ENCODE measurements at regions not wholly inside any gene's neighbourhood (a gene's known extent, or its start where the extent isn't known, plus 50 kb on each side); places are given as distances from the start of the nearest gene placed in this dataset.
"Not testable (repeated sequence)": the region's sequence is repeated elsewhere in the genome, so short reads cannot be mapped to it uniquely, and the experiment has no call there.

DNA sequence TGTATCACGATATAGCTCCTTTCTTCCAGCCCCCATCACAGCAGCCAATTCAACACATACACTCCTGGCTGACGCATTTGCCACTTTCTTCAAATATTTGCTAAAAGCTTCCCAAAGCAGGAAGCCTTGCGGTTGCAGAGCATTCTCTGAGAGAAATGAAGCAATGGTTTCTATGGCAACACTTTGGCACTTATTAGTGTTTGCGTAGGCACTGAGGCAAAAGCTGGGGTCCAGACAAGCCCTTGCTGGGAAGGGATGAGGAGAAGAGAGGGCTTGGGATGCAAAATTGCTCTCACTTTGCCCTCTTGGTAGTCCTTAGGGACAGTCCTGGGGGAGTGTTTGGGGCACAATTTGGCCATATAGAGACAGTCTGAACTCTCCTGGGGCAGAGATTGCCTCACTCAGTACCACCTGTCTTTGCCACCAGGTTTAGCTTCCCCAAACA is 55.0 kb upstream of the PAK3 start:
- DNase-seq (ENCODE audit: extremely low read depth in 1 of 11, low read depth in 9 of 11, low spot score in 4 of 11) = peak in 1 of 11 donors; percentile 0

DNA sequence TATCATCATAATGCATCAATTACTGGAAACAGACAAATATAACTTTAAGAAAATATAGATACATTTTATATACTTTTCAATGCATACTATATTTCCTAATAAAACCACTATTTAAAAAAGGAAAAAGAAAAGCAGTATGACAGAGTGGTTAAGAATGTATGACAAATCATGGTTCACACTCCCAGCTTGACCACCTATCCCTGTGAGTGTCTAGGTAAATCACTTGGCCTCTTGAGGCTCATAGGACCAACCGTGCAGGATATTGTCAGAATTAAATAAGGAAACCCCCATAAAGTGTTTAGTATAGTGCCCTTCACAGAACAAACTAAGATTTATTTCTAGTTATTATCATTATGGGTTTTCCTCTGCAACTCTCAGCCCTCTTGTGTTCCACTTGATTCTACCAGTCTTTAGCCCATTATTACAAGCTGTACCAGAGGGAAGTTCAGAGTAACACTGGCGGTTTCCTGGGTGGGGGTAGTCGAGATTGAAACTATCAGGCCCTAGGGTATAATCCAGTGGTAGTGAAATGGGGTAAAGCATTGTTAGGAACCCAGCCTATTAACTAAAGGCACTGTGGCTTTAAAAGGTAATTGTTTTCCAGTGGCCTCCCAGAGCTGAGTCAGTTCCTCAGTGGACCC is 55.5 kb upstream of the PAK3 start:
- no peak for DNase-seq (ENCODE audit: extremely low read depth in 1 of 11, low read depth in 9 of 11, low spot score in 4 of 11)

DNA sequence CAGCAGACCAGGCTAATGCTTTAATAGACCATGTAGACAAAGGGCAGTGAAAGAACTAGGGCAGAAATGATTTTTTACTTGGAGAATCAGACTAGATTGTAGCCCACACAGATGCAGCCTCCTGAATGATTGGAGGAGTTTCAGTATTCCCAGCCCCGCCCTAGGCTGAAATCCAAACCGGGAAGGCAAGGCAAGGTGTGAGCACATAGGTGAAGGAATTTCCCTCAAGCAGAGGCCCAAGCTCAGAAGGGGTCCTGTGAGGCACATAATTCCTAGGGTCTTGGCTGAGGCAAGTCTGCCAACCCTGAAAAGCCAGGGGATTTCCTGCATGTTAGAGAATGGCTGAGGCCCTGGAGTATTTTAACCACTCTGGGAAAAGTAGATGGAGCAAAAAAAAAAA is 56.4 kb upstream of the PAK3 start:
- DNase-seq (ENCODE audit: extremely low read depth in 1 of 11, low read depth in 9 of 11, low spot score in 4 of 11) = no peak

DNA sequence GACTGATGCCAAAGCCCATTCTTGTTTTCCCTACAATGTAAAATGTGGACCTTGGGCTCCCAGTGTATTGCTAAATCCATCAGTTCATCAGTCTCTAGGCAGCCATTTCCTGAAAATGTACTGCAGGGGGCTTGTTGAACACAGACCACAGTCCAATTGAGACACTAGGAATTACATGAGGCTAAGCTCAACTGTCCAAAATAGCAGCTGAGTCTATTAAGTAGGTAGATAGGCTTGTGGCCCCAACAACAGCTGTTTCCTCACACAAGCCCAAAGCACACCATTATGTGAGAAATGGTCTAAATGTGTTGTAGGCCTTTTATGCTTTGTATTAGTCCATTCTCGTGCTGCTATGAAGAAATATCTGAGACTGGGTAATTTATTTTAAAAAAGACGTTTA is 60.0 kb upstream of the PAK3 start:
- DNase-seq (ENCODE audit: extremely low read depth in 1 of 11, low read depth in 9 of 11, low spot score in 4 of 11) = no peak

DNA sequence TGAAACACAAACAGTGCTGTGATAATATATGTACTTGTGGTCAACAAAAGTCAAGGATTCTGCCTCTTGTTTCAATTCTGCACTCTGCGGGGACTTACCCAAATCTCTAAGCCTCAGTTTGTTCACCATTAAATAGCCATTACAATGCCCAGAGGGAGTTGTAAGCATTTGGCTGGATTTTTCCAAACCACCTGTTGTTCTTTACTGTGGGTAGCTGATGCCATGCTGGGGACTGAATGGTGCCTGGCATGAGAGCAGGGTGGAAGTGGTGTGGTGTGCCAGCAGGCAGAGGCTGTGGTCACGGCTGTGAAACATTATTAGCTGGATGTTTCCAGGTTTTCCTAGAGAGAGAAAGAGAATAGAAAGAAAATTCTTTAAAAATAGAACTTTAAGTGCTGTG is 60.7 kb upstream of the PAK3 start:
- DNase-seq (ENCODE audit: extremely low read depth in 1 of 11, low read depth in 9 of 11, low spot score in 4 of 11) = no peak

DNA sequence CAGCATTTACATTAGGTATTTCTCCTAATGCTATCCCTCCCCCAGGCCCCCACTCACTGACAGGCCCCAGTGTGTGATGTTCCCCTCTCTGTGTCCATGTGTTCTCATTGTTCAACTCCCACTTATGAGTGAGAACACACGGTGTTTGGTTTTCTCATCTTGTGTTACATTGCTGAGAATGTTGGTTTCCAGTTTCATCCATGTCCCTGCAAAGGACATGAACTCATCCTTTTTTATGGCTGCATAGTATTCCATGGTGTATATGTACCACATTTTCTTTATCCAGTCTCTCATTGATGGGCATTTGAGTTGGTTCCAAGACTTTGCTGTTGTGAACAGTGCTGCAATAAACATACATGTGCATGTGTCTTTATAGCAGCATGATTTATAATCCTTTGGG is 73.0 kb upstream of the PAK3 start:
- not testable (repeated sequence) for DNase-seq (ENCODE audit: extremely low read depth in 1 of 11, low read depth in 9 of 11, low spot score in 4 of 11)

DNA sequence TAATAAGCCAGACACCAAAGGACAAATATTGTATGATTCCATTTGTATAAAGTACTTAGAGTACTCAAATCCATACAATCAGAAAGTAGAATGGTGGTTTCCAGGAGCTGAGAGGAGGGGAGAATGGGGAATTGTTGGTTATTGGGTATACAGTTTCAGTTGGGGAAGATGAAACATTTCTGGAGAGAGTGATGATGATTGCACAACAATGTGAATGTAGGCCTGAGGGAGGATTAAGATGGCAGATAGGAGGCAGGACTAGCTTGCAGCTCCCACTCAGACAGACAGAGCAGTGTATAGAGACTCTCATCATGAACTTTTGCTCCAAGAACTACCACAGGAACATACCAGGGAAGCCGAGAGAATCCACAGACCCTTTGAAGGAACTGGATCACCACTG is 75.7 kb upstream of the PAK3 start:
- no peak for DNase-seq (ENCODE audit: extremely low read depth in 1 of 11, low read depth in 9 of 11, low spot score in 4 of 11)

DNA sequence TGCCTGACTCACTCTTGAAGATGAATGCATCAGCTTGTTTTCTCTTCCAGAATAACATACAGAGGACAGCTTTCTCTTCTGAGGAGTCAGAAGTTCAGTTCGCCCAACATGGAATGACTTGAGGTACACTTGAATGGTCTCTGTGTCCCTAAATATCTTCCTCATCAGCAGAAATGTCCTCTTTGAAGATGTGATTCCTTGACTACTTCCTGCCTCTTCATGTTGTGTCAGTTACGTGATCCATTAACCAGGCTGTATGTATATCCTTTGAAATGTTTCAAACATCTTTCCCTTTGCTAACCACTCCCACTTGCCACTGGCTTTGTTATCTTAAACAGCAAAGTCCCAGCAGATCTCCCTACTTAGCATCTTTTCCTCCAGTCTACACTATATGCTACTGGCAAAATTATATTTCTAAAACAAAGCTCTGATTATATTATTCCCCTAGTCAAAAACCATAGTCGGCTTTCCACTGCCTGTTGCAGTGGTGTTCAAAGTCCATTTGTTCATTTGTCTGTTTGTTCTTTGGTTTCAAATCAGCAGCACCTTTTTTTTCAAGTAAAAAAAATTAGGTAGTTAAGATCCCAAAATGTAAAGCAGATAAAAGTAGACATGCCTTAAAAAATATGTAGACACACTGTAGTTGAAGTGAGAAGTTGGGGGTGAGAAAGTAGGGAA is 82.1 kb upstream of the PAK3 start:
- DNase-seq (ENCODE audit: extremely low read depth in 1 of 11, low read depth in 9 of 11, low spot score in 4 of 11) = no peak

DNA sequence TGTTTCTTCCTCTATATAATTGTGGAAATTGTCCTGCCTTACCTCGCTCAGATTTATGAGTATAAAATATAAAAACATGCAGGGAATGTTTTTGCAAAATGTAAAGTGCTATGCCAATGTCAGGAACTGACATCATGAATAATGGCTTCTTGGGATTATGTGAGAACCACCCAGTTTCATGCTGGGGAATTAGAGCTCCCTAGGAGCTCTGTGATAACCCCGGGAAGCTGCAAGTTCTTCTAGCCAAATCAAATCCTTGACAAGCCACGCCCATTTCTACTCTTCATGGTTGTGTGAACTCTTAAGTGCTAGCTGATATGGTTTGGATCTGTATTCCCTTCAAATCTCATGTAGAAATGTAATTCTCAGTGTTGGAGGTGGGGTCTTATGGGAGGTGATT is 85.9 kb upstream of the PAK3 start:
- DNase-seq (ENCODE audit: extremely low read depth in 1 of 11, low read depth in 9 of 11, low spot score in 4 of 11) = no peak

DNA sequence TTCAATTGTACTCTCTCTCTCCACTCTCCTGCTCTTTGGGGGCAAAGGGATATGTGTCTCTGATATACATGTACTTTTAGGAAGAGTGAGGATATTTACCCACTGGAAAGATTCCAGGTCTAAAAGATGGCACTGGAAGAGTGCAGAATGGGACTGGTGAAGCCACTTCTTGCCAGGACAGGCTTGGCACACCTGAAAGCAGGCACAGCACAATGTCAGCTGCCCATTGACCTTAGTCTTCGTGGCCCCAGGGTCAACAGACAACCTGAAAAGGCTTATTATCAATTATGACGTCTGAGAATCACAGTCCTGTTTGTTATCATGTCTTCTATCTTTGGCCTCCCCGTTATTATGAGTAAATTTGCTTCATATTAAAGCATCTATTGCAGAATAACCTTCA is 86.7 kb upstream of the PAK3 start:
- no peak for DNase-seq (ENCODE audit: extremely low read depth in 1 of 11, low read depth in 9 of 11, low spot score in 4 of 11)

DNA sequence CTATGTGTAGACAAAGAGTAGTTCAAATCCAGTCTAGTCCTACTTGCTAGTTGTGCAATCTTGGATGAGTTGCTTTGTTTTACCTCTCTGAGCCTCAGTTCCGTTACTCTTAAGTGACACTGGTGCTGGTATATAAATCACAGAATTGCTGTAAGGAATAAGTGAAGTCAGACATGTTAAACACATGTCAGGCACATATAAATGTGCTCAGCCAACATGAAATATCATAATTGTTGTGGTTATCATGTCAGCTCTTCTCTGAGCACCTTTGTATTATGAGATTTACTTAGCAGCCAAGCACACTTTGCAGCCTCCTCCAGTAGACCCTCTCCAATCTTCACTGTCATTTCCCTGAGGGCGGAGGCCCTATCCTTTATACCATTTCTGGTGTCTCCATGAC is 87.9 kb upstream of the PAK3 start:
- no peak for DNase-seq (ENCODE audit: extremely low read depth in 1 of 11, low read depth in 9 of 11, low spot score in 4 of 11)

DNA sequence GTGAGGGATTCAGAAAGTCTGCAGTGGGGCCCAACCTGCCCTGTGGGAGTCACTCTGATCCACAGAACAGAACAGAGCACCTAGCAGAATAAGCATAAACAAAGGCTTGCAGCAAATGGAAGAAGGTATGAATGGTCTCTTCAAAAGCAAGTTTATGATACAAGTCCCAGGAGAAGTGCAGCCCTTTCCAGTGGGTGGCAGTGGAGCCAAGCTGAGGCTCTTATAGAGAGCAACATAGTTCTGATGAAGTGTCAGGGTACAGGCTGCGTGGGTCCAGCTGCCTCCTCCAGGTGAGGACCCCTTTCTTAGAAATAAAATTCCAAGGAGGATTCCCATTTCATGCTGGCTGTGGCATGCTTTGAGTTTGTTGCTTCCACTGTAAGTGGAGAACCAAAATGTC is 88.8 kb upstream of the PAK3 start:
- DNase-seq (ENCODE audit: extremely low read depth in 1 of 11, low read depth in 9 of 11, low spot score in 4 of 11) = no peak

DNA sequence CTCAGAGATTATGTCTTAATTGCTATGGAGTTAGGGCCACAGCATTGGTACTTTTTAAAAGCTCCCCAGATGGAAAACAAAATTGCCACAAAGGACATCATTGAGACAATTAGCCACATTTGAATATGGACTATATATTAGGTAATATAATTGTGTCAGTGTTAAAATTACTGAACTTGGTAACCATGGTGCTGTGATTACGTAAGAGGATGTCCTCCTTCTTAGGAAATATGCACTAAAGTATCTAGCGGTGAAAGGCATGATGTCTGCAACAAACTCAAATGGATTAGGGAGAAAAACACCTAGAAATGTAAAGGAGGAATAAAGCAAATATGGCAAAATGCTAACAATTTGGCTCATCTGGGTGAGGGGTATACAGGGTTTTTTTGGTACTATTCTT is 89.9 kb upstream of the PAK3 start:
- DNase-seq (ENCODE audit: extremely low read depth in 1 of 11, low read depth in 9 of 11, low spot score in 4 of 11) = no peak

DNA sequence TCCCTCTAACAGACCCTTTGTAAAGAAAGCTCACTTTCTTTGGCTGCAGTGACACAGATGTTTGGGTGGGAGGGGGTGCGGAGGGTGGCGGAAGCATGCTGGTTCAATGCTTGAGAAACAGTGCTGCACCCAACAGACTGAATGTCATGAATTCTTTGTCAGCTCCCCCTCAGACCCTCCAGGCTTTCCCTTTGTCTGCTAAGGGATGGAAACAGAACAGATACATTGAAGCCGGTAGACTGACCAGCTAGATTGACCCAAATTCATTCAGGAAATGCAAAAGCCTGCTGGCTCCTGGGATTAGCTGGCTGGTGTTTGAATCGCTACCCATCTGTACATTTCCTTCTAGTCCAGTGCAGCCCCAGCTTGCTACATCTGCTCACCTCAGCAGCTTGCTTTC is 90.8 kb upstream of the PAK3 start:
- DNase-seq (ENCODE audit: extremely low read depth in 1 of 11, low read depth in 9 of 11, low spot score in 4 of 11) = no peak

DNA sequence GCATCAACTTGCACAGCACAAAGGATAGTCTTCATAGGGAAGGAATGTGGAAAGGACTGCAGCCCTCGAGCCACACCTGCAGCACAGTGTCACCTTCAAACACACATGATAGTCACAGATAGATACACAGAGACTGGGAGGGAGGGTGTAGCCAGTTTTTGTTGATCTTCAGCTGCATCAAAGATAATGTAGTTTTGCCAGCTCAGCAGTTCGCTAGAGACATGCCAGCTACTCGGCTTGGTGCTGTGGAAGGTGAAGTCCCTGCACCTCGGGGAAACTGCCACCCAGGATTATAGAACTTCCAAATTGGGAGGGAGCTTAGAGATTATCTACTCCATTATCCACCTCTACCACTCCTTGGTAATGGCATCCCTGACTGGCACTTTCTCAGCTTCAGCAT is 92.9 kb upstream of the PAK3 start:
- no peak for DNase-seq (ENCODE audit: extremely low read depth in 1 of 11, low read depth in 9 of 11, low spot score in 4 of 11)

DNA sequence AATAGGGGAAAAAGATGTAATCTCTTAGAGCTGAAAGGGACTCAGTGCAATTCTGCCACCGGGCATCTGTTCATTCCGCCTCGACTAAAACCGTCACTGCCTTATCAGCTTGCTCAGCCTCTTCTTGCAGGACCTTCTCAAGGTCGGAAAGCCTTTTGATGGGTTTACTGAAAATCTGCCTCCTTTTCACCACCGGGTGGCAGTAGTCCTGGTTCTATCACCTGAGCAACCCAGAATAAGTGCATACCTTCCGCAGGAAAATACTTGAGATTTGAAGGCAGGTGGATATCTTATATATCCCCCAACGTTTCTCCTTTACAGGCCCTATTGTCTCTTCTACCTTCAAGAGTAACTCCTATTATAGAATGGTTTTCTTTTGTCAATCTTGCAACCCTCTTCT is 103.4 kb upstream of the PAK3 start:
- peak in 4 of 11 donors; percentile 0 to 15 (median 10) for DNase-seq (ENCODE audit: extremely low read depth in 1 of 11, low read depth in 9 of 11, low spot score in 4 of 11)

DNA sequence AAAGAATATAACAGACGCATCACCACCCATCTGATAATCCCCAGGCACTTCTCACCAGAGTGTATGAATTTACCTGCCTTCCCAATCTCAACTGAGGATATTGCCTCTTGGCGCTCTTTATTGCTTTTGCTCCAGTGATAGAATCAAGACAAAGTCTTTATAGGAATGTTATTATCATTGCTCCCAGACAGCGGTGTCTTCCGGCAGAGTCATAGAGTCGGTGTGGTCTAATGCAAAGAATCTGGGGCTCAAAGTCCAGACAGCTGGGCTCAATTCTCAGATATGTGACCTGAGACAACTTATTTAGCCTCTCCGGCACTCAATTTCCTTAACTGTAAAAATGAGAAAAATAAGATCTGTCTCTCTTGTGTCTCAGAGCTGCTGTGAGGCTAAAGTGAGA is 106.1 kb upstream of the PAK3 start:
- DNase-seq (ENCODE audit: extremely low read depth in 1 of 11, low read depth in 9 of 11, low spot score in 4 of 11) = no peak

DNA sequence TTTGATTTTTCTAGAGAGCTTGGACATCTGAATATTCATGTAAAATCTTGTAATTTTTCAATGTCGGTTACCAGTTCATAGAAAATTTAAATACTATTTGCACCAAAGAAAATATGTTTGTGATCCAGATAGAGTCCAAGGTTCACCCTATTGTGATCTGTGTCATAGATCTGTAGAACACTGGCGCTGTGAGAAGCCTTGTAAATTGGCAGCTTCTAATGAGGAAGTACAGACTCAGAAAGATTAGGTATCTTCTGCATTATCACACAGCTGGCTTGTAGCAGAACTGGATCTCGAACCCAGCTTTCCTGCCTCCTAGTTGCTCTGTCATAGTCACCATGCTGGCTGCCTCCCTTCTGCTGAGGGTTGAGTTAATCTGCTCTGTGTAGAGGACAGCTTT is 106.5 kb upstream of the PAK3 start:
- no peak for DNase-seq (ENCODE audit: extremely low read depth in 1 of 11, low read depth in 9 of 11, low spot score in 4 of 11)

DNA sequence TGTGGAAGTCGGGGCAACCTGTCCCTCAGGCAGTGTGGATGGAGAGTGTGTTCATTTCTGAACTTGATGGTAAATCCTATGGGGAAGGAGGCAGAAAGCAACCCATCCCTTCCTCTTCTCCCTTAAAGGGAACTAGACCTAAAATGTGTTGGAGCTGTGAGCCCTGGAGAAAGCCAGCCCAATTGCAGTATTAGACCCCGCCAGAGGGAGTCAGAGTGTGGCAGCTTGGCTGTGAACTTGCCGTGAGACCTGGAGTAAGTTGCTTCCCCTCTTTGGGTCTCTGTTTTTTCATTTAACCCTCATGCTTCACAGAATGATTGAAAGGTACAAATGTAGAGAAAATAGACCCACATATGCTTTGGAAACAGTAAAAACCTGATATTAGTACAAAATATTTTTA is 108.7 kb upstream of the PAK3 start:
- no peak for DNase-seq (ENCODE audit: extremely low read depth in 1 of 11, low read depth in 9 of 11, low spot score in 4 of 11)

DNA sequence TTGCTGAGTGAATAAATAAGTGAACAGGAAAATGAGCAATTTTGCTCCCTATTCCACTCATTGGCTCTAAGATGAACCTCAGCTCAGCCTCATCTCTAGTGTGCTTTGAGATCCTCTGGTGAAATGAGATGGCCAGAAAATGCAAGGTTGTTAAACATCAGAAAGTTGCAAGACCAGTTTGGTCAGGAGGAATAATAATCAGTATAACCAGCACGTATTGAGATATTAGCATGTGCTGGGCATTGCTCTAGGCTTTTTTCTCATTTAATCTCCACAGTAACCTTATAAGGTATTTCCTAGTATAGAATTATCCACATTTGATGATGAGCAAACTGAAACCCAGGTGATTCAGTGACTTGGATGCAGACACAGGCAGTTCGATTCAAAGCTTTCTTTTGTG is 110.5 kb upstream of the PAK3 start:
- DNase-seq (ENCODE audit: extremely low read depth in 1 of 11, low read depth in 9 of 11, low spot score in 4 of 11) = no peak

DNA sequence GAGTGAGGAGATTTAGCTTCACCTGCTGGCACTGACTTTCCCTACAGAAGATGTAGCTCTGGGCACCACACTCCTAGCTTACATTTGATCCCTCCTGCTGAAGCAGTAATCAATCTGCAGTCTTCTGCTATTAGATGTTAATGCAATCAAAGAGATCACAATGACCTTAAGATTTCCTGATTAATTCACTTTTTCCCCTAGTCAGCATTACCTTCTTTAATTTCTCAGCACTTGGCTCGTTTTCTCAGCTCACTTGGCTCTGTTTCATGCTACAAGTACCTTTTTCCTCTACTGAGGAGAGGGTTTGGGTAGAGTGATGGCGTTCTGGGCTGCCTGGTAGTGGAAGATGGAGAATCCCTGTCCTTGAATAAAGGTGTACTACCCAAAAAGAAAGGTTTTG is 113.0 kb upstream of the PAK3 start:
- DNase-seq (ENCODE audit: extremely low read depth in 1 of 11, low read depth in 9 of 11, low spot score in 4 of 11) = no peak
